Spinal cord (tissue), 9 donors: ENCODE measurements at regions not wholly inside any gene's neighbourhood (a gene's known extent, or its start where the extent isn't known, plus 50 kb on each side); places are given as distances from the start of the nearest gene placed in this dataset.
"Not testable (repeated sequence)": the region's sequence is repeated elsewhere in the genome, so short reads cannot be mapped to it uniquely, and the experiment has no call there.

Experiments
- DNase-seq, 6 donors: peaks; one replicate each; pipeline versions ENCODE4 v3.0.0 to v3.0.0-alpha.2; 2013 to 2015; ENCODE audit warnings: low spot score in 6 of 6, low read depth in 4 of 6
- H3K27ac ChIP-seq: one replicate; pipeline ENCODE4 v1.5.1; 2013; ENCODE audit warnings: low read depth, low read length, control low read depth
- H3K27me3 ChIP-seq: one replicate; pipeline ENCODE4 v1.6.1; 2013; ENCODE audit warnings: low read length; ENCODE audit not compliant: control insufficient read depth, insufficient read depth
- H3K36me3 ChIP-seq: one replicate; pipeline ENCODE4 v1.6.1; 2013; ENCODE audit warnings: low read length; ENCODE audit not compliant: control insufficient read depth, insufficient read depth
- H3K4me1 ChIP-seq: one replicate; pipeline ENCODE4 v1.6.1; 2013; ENCODE audit warnings: low read length; ENCODE audit not compliant: control insufficient read depth, insufficient read depth
- H3K4me3 ChIP-seq: one replicate; pipeline ENCODE4 v1.5.1; 2013; ENCODE audit warnings: low read depth, low read length, control low read depth
- H3K9me3 ChIP-seq: one replicate; pipeline ENCODE4 v1.6.1; 2013; ENCODE audit warnings: low read length; ENCODE audit not compliant: control insufficient read depth, insufficient read depth
- WGBS: methylation state at CpG from one replicate; pipeline ENCODE4 v1.1.5; 2013; ENCODE audit warnings: missing lambda C conversion rate; ENCODE audit not compliant: insufficient coverage; 5-methylcytosine and 5-hydroxymethylcytosine counted together
- donor health status: healthy.

GRCh38 chr17:63290784-63291183, 155.3 kb downstream of the CYB561 start:
- DNase-seq = no peak
- Histone ChIP-seq H3K36me3 (peaks cover 2% of the 10 kb centered on the region), H3K27me3 (no peaks in the 10 kb centered on the region), H3K9me3 (peaks cover 4% of the 10 kb centered on the region), H3K4me3 (no peak overlapping the region), H3K4me1 (no peaks in the 10 kb centered on the region), H3K27ac (no peak overlapping the region)
- WGBS = 83% methylated on average over 1 of the region's 2 CpGs

- Histone ChIP-seq H3K36me3 (peaks cover 2% of the 10 kb centered on the region), H3K4me3 (no peak overlapping the region), H3K27me3 (no peaks in the 10 kb centered on the region), H3K9me3 (peaks cover 3% of the 10 kb centered on the region), H3K27ac (no peak overlapping the region), H3K4me1 (no peaks in the 10 kb centered on the region)
- no peak for DNase-seq
- no CpG with 5 or more reads among the region's 1 CpG for WGBS
Measured at GRCh38 chr17:63291258-63291657, 154.8 kb downstream of the CYB561 start.

- Histone ChIP-seq H3K27me3 (no peaks in the 10 kb centered on the region), H3K4me1 (no peaks in the 10 kb centered on the region), H3K9me3 (peaks cover 1% of the 10 kb centered on the region), H3K27ac (no peak overlapping the region), H3K4me3 (no peak overlapping the region), H3K36me3 (peaks cover 2% of the 10 kb centered on the region)
- DNase-seq = no peak
Measured at GRCh38 chr17:63292421-63292820, 153.7 kb downstream of the CYB561 start.

- WGBS = no CpG with 5 or more reads among the region's 4 CpGs
- no peak for DNase-seq
Measured at GRCh38 chr17:63293323-63294075, 152.6 kb downstream of the CYB561 start.

GRCh38 chr17:63294776-63295175, 151.3 kb downstream of the CYB561 start:
- Histone ChIP-seq H3K4me1 (no peaks in the 10 kb centered on the region), H3K4me3 (no peak overlapping the region), H3K27ac (no peak overlapping the region), H3K36me3 (no peaks in the 10 kb centered on the region), H3K9me3 (peaks cover 1% of the 10 kb centered on the region), H3K27me3 (no peaks in the 10 kb centered on the region)
- WGBS = no CpG with 5 or more reads among the region's 3 CpGs
- peak in 1 of 6 donors; percentile 23 for DNase-seq

More at GRCh38 chr17:63293323-63294075, 152.6 kb downstream of the CYB561 start:
- Histone ChIP-seq H3K4me3 (no peak overlapping the region), H3K36me3 (no peaks in the 10 kb centered on the region), H3K4me1 (no peaks in the 10 kb centered on the region), H3K27me3 (no peaks in the 10 kb centered on the region), H3K27ac (no peak overlapping the region), H3K9me3 (peaks cover 1% of the 10 kb centered on the region)

GRCh38 chr17:63295288-63295687, 150.8 kb downstream of the CYB561 start:
- Histone ChIP-seq H3K9me3 (peaks cover 1% of the 10 kb centered on the region), H3K4me3 (no peak overlapping the region), H3K27ac (no peak overlapping the region), H3K36me3 (no peaks in the 10 kb centered on the region), H3K27me3 (no peaks in the 10 kb centered on the region), H3K4me1 (no peaks in the 10 kb centered on the region)
- WGBS = no CpG with 5 or more reads among the region's 2 CpGs
- DNase-seq = no peak

- no peak overlapping the region for H3K27ac ChIP-seq
- H3K36me3 ChIP-seq = no peaks in the 10 kb centered on the region
- 100% methylated on average over 1 of the region's 1 CpG for WGBS
- H3K9me3 ChIP-seq = peaks cover 1% of the 10 kb centered on the region
- no peak overlapping the region for H3K4me3 ChIP-seq
- no peaks in the 10 kb centered on the region for H3K4me1 ChIP-seq
- H3K27me3 ChIP-seq = no peaks in the 10 kb centered on the region
- DNase-seq = no peak
Measured at GRCh38 chr17:63295839-63296590, 150.1 kb downstream of the CYB561 start.

GRCh38 chr17:63298916-63299315, 147.2 kb downstream of the CYB561 start:
- not testable (repeated sequence) for H3K9me3 ChIP-seq

GRCh38 chr17:63304704-63305261, 141.3 kb downstream of the CYB561 start:
- 96% methylated on average over 15 of the region's 15 CpGs for WGBS
- no peak overlapping the region for H3K27ac ChIP-seq
- DNase-seq = no peak
- no peaks in the 10 kb centered on the region for H3K9me3 ChIP-seq
- peaks cover 10% of the 10 kb centered on the region for H3K36me3 ChIP-seq
- no peaks in the 10 kb centered on the region for H3K27me3 ChIP-seq
- H3K4me1 ChIP-seq = no peaks in the 10 kb centered on the region
- H3K4me3 ChIP-seq = no peak overlapping the region

More at GRCh38 chr17:63298916-63299315, 147.2 kb downstream of the CYB561 start:
- not testable (repeated sequence) for H3K4me1 ChIP-seq, H3K27ac ChIP-seq, H3K36me3 ChIP-seq, DNase-seq, H3K27me3 ChIP-seq, H3K4me3 ChIP-seq
- no CpG with 5 or more reads among the region's 1 CpG for WGBS
